Epidermal melanocyte (primary cell): ENCODE measurements at regions not wholly inside any gene's neighbourhood (a gene's known extent, or its start where the extent isn't known, plus 50 kb on each side); places are given as distances from the start of the nearest gene placed in this dataset.
"Not testable (repeated sequence)": the region's sequence is repeated elsewhere in the genome, so short reads cannot be mapped to it uniquely, and the experiment has no call there.

Experiments
- DNase-seq: peaks from one replicate; pipeline ENCODE4 v3.0.0; 2011; ENCODE audit warnings: low spot score; ENCODE audit not compliant: insufficient read length

- no peak for DNase-seq
Observed at GRCh38 chr12:32010631-32011336, 51.6 kb downstream of the RESF1 start.

GRCh38 chr12:32012249-32012785 is 53.1 kb downstream of the RESF1 start:
- no peak for DNase-seq

- no peak for DNase-seq
Observed at GRCh38 chr12:32015036-32015435, 55.8 kb downstream of the RESF1 start.

- DNase-seq: no peak
Observed at GRCh38 chr12:32016680-32017482, 57.7 kb downstream of the RESF1 start.

DNA sequence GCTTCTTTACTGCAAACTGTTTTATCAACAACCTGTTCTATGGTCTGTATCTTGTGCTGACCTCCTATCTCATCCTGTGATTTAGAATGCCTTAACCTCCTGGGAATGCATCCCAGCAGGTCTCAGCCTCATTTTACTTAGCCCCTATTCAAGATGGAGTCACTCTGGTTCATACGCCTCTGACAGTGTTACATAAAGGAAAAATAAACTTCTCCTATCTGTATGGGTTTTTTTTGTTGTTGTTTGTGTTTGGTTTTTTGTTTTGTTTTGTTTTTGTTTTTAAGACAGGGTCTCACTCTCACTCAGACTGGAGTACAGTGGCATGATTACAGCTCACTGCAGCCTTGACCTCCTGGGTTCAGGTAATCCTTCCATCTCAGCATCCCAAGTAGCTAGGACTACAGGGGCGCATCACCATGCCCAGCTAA is 62.1 kb downstream of the RESF1 start:
- no peak for DNase-seq

DNA sequence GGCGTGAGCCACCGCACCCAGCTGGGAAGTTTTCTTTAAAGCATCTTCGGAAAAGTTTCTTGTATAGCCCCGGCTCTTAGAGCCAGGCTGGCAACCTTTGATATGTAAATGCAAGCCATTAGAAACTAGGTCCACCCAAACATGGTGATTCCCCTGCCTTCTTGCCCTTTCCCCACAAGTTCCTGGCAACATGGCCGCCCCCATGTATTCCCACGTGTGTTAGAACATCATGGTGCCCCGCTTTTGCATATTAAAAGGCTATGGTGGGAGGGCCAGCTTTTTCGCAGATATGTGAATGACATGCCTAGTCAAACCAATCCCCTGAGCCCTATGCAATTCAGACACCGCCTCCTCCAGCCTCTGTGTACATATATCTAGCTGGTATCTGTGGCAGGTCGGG is 63.2 kb downstream of the RESF1 start:
- not testable (repeated sequence) for DNase-seq

DNA sequence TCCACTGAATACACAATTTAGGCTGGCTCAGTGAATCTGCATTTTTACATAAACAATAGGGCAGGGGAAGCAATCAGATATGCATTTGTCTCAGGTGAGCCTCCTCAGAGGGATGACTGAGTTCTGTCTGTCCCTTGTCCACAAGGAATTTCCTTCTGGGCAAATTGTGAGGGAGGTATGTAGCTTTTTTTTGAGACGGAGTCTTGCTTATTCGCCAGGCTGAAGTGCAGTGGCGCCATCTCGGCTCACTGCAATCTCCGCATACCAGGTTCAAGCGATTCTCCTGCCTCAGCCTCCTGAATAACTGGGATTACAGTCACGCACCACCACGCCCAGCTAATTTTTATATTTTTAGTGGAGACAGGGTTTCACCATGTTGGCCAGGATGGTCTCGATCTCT is 64.6 kb downstream of the RESF1 start:
- DNase-seq: not testable (repeated sequence)

DNA sequence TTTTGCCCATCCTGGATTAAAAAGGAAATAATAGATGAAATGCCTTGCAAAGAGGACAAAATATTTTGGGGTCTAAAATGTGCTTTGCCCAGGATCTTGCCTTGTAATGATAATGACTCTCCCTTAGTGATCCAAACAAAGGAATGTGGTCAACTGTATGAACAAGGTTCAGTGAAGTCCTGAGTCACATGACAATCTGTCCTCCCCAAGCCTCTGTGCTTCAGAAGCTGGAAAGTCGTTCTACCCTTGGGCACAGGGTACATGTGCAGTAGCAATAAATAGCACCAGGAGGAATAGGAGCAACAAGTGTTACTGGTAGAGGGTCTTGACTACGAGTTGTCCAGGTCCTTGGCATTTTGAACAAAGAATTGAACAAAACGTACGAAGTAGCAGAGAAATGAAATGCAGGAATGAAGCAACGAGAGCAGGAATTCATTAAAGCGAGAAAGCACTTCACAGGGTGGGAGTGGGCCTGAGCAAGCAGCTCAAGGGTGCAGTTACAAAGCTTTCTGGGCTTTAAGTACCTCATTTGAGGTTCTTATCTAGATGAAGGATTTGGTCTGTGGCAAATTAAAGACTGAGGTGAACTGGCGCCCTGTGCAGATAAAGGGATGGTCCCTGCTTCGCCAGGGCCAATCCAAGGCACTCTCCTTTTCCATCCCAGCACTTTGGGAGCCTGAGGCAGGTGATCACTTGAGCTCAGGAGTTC is 65.8 kb downstream of the RESF1 start:
- DNase-seq: no peak

DNA sequence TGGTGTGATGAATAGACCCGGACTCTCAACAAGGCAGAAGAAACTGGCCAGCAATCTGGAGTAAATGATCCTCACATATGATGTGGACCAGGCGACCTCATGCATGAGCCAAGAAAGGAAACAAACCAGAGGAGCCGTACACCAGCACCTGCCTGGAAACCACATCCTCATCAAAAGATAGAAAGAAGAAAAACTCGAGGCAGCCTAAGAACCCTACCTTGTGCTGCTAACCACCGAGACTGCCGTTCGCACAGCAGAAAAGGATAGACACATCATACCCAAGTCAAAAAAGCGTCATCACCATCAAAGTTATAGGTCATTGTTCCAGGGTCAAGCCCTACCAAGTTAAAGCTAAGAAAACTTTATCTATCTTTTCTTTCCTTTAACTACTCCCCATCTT is 66.7 kb downstream of the RESF1 start:
- no peak for DNase-seq

DNA sequence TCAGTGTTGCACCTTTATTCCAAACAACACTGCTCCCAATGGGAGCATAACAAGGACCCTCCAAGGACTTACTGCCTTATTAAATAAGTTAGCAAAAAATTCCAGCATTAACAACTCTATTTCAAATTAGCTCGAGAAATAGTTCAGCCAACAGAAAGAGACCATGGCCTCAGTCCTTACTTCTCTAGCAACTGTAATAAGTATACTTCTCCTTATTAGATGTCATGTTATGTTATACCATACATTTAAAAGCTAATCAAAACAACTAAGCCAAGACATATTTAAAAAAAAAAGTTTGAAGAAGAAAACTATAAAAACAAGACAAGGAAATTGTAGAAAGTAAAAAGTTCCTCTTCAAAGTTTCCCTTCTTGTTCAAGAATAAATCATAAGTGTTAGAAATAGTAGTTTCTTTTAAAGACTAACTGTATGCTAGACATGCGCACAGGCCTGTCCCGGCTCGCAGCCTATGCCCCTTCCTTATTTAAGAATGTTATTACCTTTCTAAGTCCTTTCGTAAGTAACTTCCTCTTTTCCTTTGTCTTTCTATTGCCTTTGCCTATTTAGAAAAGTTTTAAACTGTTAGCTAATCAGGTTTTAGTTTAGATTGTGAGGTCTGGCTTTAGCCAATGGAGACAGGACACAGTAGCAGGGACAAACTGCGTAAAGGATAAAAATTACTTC is 68.6 kb downstream of the RESF1 start:
- DNase-seq: no peak

DNA sequence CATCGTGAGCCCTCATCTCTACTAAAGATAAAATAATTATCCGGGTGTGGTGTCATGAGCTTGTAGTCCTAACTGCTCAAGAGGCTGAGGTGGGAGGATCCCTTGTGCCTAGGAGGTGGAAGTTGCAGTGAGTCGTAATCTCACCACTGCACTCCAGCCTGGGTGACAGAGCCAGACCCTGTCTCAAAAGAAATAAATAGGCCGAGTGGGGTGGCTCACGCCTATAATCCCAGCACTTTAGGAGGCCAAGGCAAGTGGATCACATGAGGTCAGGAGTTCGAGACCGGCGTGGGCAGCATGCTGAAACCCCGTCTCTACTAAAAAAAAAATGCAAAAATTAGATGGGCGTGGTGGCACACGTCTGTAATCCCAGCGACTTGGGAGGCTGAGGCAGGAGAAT is 70.9 kb downstream of the RESF1 start:
- no peak for DNase-seq

- no peak for DNase-seq
Observed at GRCh38 chr12:32030676-32031075, 71.5 kb downstream of the RESF1 start.

DNA sequence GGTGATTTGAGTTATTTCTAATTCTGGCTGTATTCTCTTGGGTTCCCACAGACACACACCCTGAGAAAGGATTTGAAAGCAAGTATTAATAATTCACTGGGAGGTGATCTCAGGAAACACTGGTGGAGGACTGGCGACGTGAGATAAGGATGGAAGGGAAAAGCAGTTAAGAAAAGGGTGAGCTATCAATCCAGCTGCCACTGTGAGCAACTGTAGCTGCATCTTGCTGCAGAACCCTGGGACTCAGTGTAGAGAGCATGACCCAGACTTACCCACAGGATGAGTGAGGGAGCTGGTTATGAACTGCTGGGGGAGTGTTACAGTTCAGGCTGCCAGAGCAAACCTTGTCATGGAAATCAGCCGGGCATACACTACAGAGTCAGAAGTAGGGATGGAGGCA is 71.9 kb downstream of the RESF1 start:
- no peak for DNase-seq

GRCh38 chr12:32032205-32032810 is 73.1 kb downstream of the RESF1 start:
- DNase-seq: no peak

- no peak for DNase-seq
Observed at GRCh38 chr12:32033406-32033805, 73.2 kb upstream of the BICD1 start.

DNA sequence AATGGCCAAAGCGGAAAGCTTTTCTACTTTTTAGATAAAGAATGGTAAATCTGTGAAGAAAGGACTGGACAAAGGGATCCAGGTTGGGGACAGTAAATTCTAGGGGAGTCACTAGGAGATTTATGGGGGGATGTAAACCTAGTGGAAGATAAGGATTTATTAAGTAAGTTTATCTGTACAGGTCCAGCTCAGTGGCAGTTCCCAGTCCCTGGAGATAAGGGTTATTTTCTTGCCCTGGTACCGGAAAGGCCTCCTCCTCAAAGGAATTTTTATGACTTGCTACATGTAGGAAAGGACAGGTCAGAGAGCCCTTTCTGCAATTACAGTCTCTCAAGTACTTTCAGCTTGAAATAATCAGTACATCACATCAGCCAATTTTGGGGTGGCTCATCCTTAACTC is 72.6 kb upstream of the BICD1 start:
- no peak for DNase-seq

- no peak for DNase-seq
Observed at GRCh38 chr12:32036477-32037263, 70.0 kb upstream of the BICD1 start.

GRCh38 chr12:32039347-32039746 is 67.3 kb upstream of the BICD1 start:
- no peak for DNase-seq

DNA sequence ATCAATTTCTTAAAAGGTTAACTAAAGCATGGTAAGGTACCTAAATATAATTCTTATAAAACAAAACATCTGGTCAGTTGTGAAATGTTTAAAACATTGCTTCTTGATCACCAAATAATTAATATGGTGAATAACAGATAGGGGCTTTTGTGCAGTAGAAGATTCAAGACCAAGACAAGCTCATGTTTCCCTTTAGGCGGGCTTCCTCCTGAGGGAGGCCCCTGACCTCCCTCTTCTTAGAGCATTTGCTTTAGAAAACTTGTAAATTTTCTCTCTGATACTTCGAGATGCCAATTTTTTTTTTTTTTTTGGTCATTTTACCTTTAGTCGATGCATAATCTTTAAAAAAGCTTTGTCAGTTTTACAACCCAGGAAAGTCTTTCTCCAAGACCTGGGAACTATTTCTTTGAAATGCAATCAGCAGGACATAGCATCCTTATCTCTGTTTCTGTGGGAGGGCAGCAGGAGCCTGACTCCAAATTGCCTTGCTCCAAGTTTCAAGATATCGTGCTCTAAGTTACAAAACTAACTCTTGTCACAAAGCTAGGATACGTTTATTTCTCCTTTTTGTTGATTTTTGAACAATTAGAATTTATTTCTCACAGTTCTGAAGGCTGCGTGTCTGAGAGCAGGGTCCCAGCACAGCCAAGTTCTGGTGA is 66.6 kb upstream of the BICD1 start:
- no peak for DNase-seq
